Kidney (tissue), 13 donors: ENCODE measurements at regions not wholly inside any gene's neighbourhood (a gene's known extent, or its start where the extent isn't known, plus 50 kb on each side); places are given as distances from the start of the nearest gene placed in this dataset.

Source experiments
- DNase-seq, 5 donors: peaks; one replicate each; pipeline ENCODE4 v3.0.0-alpha.2; 2013 to 2020
- FAIRE-seq: peaks from 2 replicates; lab custom pipeline; 2012; peaks lifted over from hg19 to GRCh38; lab: Jason Lieb, UNC
- H3K27ac ChIP-seq, 2 donors: one replicate each; pipeline ENCODE4 v1.7.0; 2013; ENCODE audit warnings: low read depth in 2 of 2, low read length in 2 of 2, inconsistent platforms in 1 of 2
- H3K27me3 ChIP-seq: one replicate; pipeline ENCODE4 v1.7.1; 2013; ENCODE audit warnings: low read length, inconsistent platforms; ENCODE audit not compliant: control insufficient read depth, insufficient read depth
- H3K36me3 ChIP-seq, 3 donors: one replicate each; pipeline versions ENCODE4 v1.7.0 to v1.7.1; 2013; ENCODE audit warnings: low read length in 3 of 3, control low read depth in 1 of 3, inconsistent platforms in 1 of 3; ENCODE audit not compliant: insufficient read depth in 3 of 3, control insufficient read depth in 2 of 3
- H3K4me1 ChIP-seq, 3 donors: one replicate each; pipeline versions ENCODE4 v1.7.0 to v1.7.1; 2013; ENCODE audit warnings: low read length in 3 of 3, inconsistent platforms in 1 of 3, low read depth in 1 of 3; ENCODE audit not compliant: control insufficient read depth in 2 of 3, insufficient read depth in 2 of 3
- H3K4me3 ChIP-seq, 3 donors: one replicate each; pipeline versions ENCODE4 v1.7.0 to v1.8.1; 2013; ENCODE audit warnings: low read length in 3 of 3, control low read depth in 1 of 3, inconsistent platforms in 1 of 3
- H3K9ac ChIP-seq, 3 donors: one replicate each; pipeline versions ENCODE4 v1.7.0 to v1.7.1; 2013; ENCODE audit warnings: low read length in 3 of 3, control low read depth in 1 of 3, inconsistent platforms in 1 of 3
- H3K9me3 ChIP-seq, 3 donors: one replicate each; pipeline versions ENCODE4 v1.7.0 to v1.7.1; 2013; ENCODE audit warnings: low read length in 3 of 3, control low read depth in 1 of 3, inconsistent platforms in 1 of 3; ENCODE audit not compliant: control insufficient read depth in 2 of 3, insufficient read depth in 1 of 3
- CTCF ChIP-seq: IDR thresholded peaks from 3 replicates; pipeline ENCODE4 v1.5.1; 2012; ENCODE audit warnings: mild to moderate bottlenecking, moderate library complexity, borderline replicate concordance; ENCODE audit not compliant: insufficient read depth; ENCODE audit errors: extremely low read depth
- intact Hi-C: fragments of 100-400 bp; cut with DNase I; formaldehyde crosslinking; loops from one replicate; pipeline ENCODE4 v1.11.1; 2022
- donor health status: control.
- donor health status: control.
- donor health status: control.
- donor health status: control.
- donor health status: control.
- donor health status: DM: yes; HTN: yes; CAD: no.
- donor health status: Normal renal cell carcinoma (clear cell type).

GRCh38 chr2:129784486-129784885 is 195.0 kb upstream of the RAB6C start:
- intact Hi-C loops: no loop called here
- Histone ChIP-seq H3K9me3 (no peaks in the 10 kb centered on the region), H3K9ac (no peak overlapping the region), H3K4me3 (no peak overlapping the region), H3K36me3 (no peaks in the 10 kb centered on the region), H3K27me3 (no peaks in the 10 kb centered on the region), H3K4me1 (no peaks in the 10 kb centered on the region), H3K27ac (no peak overlapping the region)
- FAIRE-seq (no peak), DNase-seq (no peak)
- no peak for TF ChIP-seq CTCF

DNA sequence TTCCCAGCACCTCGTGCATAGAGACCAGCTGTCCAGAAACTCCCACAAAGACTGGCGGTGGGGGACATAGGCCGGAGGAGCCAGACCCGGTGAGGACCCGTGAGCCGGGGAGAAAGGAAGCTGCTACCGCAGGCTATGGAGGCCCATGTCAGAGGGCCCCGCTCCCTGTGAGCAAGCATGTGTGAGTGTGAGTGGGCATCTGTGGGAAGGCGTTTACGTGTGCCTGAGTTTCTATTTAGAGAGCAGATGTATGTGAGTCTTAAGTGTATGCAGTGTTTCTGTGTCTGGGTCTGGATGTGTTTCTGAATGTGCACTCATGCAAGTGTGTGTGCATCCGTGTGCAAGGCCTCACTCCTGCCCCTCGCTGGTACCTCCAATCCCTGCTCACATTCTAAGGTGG is 187.8 kb upstream of the RAB6C start:
- Histone ChIP-seq H3K9me3 (no peaks in the 10 kb centered on the region), H3K27ac (no peak overlapping the region), H3K9ac (no peak overlapping the region), H3K36me3 (no peaks in the 10 kb centered on the region), H3K27me3 (no peaks in the 10 kb centered on the region), H3K4me1 (peaks cover 0 to 8% (median 0%) of the 10 kb centered on the region in 3 donors), H3K4me3 (no peak overlapping the region)
- intact Hi-C loops: no loop called here
- TF ChIP-seq CTCF: no peak
- FAIRE-seq: no peak
- DNase-seq: no peak

DNA sequence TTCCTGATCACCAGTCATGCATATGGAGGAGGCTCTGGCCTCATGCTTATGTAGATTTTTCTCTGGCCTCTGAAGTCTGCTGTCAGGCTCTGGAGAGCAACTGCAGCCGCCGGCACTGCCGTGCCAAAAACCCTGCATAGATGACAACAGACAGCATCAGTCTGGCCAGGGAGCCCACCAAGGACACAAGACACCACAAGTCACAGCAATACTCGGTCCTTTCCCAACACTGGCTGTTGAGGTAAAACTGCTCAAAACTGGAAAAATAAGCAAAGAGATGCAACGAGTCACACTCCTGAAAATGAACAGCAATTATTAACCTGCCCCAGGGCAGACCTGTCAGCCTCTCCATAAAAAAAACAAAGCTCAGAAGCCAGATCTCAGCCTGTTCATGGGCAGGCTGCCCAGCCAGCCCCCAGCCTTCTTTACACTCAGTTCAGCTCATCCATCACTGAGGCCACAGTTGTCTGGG is 186.0 kb upstream of the RAB6C start:
- Histone ChIP-seq H3K4me1 (peaks cover 0 to 8% (median 0%) of the 10 kb centered on the region in 3 donors), H3K27me3 (no peaks in the 10 kb centered on the region), H3K4me3 (no peak overlapping the region), H3K27ac (no peak overlapping the region), H3K36me3 (no peaks in the 10 kb centered on the region), H3K9me3 (no peaks in the 10 kb centered on the region), H3K9ac (no peak overlapping the region)
- no peak for FAIRE-seq
- peak in 3 of 5 donors; percentile 60 to 85 (median 72) for DNase-seq
- TF ChIP-seq CTCF: no peak
- intact Hi-C loops: no loop called here

GRCh38 chr2:129794116-129794515 is 185.3 kb upstream of the RAB6C start:
- Histone ChIP-seq H3K27ac (no peak overlapping the region), H3K9ac (no peak overlapping the region), H3K36me3 (no peaks in the 10 kb centered on the region), H3K9me3 (no peaks in the 10 kb centered on the region), H3K4me3 (no peak overlapping the region), H3K27me3 (no peaks in the 10 kb centered on the region), H3K4me1 (peaks cover 0 to 8% (median 0%) of the 10 kb centered on the region in 3 donors)
- intact Hi-C loops: no loop called here
- no peak for DNase-seq
- TF ChIP-seq CTCF: no peak
- FAIRE-seq: no peak
